Chondrocyte (in vitro differentiated cells): ENCODE measurements at regions not wholly inside any gene's neighbourhood (a gene's known extent, or its start where the extent isn't known, plus 50 kb on each side); places are given as distances from the start of the nearest gene placed in this dataset.
"Not testable (repeated sequence)": the region's sequence is repeated elsewhere in the genome, so short reads cannot be mapped to it uniquely, and the experiment has no call there.

Experiments
- DNase-seq: peaks from one replicate; pipeline ENCODE4 v3.0.0; 2021; ENCODE audit warnings: mixed read lengths, low spot score
- H3K27ac Mint-ChIP-seq: one replicate; pipeline ENCODE4 v1.8.0; 2021; ENCODE audit warnings: mild to moderate bottlenecking, moderate library complexity, mixed read lengths; ENCODE audit not compliant: unreplicated experiment
- H3K27me3 Mint-ChIP-seq: 2 replicates; pipeline ENCODE4 v1.8.0; 2021; ENCODE audit warnings: low read depth, mixed read lengths
- H3K36me3 Mint-ChIP-seq: 2 replicates; pipeline ENCODE4 v1.8.0; 2021; ENCODE audit warnings: low read depth, mixed read lengths
- H3K4me1 Mint-ChIP-seq: 2 replicates; pipeline ENCODE4 v1.8.0; 2021; ENCODE audit warnings: low read depth, mild to moderate bottlenecking, mixed read lengths
- H3K4me3 Mint-ChIP-seq: one replicate; pipeline ENCODE4 v1.8.0; 2021; ENCODE audit warnings: mild to moderate bottlenecking, moderate library complexity, mixed read lengths; ENCODE audit not compliant: unreplicated experiment
- H3K9me3 Mint-ChIP-seq: 2 replicates; pipeline ENCODE4 v1.8.0; 2021; ENCODE audit warnings: low read depth, mixed read lengths
- CTCF ChIP-seq: fragments of 200-600 bp; sonication (generic); IDR thresholded peaks from 2 replicates; pipeline ENCODE4 v1.5.0; 2021; ENCODE audit warnings: antibody characterized with exemption, mild to moderate bottlenecking, moderate library complexity

- Mint-ChIP-seq H3K9me3 (peaks cover 9% of the 10 kb centered on the region), H3K4me1 (peaks cover 15% of the 10 kb centered on the region), H3K4me3 (no peak overlapping the region), H3K27ac (no peak overlapping the region), H3K27me3 (no peaks in the 10 kb centered on the region), H3K36me3 (no peaks in the 10 kb centered on the region)
- no peak for DNase-seq
- TF ChIP-seq CTCF, result no peak
Measured at GRCh38 chr3:176349706-176350105, 847.6 kb downstream of the TBL1XR1 start.

- DNase-seq, result no peak
- H3K27me3 Mint-ChIP-seq, result no peaks in the 10 kb centered on the region
- H3K36me3 Mint-ChIP-seq, result no peaks in the 10 kb centered on the region
- peaks cover 9% of the 10 kb centered on the region for H3K9me3 Mint-ChIP-seq
- H3K27ac Mint-ChIP-seq, result no peak overlapping the region
- no peak overlapping the region for H3K4me3 Mint-ChIP-seq
- TF ChIP-seq CTCF, result no peak
- peaks cover 11% of the 10 kb centered on the region for H3K4me1 Mint-ChIP-seq
Measured at GRCh38 chr3:176347424-176348146, 849.7 kb downstream of the TBL1XR1 start.

- H3K27ac Mint-ChIP-seq, result no peak overlapping the region
- H3K36me3 Mint-ChIP-seq, result no peaks in the 10 kb centered on the region
- H3K4me3 Mint-ChIP-seq, result no peak overlapping the region
- no peaks in the 10 kb centered on the region for H3K9me3 Mint-ChIP-seq
- H3K4me1 Mint-ChIP-seq, result no peaks in the 10 kb centered on the region
- H3K27me3 Mint-ChIP-seq, result peaks cover 2% of the 10 kb centered on the region
- DNase-seq, result no peak
- no peak for TF ChIP-seq CTCF
Measured at GRCh38 chr3:176341963-176342362, 855.3 kb downstream of the TBL1XR1 start.

GRCh38 chr3:176328666-176329065 is 868.6 kb downstream of the TBL1XR1 start:
- peaks cover 19% of the 10 kb centered on the region for H3K27me3 Mint-ChIP-seq
- H3K27ac Mint-ChIP-seq, result no peak overlapping the region
- H3K36me3 Mint-ChIP-seq, result no peaks in the 10 kb centered on the region
- H3K4me1 Mint-ChIP-seq, result no peaks in the 10 kb centered on the region
- DNase-seq, result no peak
- no peak overlapping the region for H3K4me3 Mint-ChIP-seq
- TF ChIP-seq CTCF, result no peak
- no peaks in the 10 kb centered on the region for H3K9me3 Mint-ChIP-seq

GRCh38 chr3:176328198-176328597 is 869.1 kb downstream of the TBL1XR1 start:
- no peaks in the 10 kb centered on the region for H3K4me1 Mint-ChIP-seq
- no peaks in the 10 kb centered on the region for H3K36me3 Mint-ChIP-seq
- H3K27me3 Mint-ChIP-seq, result peaks cover 20% of the 10 kb centered on the region
- no peak for DNase-seq
- no peak overlapping the region for H3K4me3 Mint-ChIP-seq
- H3K9me3 Mint-ChIP-seq, result peaks cover 2% of the 10 kb centered on the region
- TF ChIP-seq CTCF, result no peak
- no peak overlapping the region for H3K27ac Mint-ChIP-seq

- not testable (repeated sequence) for DNase-seq, H3K9me3 Mint-ChIP-seq, H3K4me1 Mint-ChIP-seq, H3K4me3 Mint-ChIP-seq, H3K27ac Mint-ChIP-seq, H3K36me3 Mint-ChIP-seq
- peaks cover 20% of the 10 kb centered on the region for H3K27me3 Mint-ChIP-seq
Measured at GRCh38 chr3:176326894-176327490, 870.3 kb downstream of the TBL1XR1 start.

- H3K9me3 Mint-ChIP-seq, H3K4me1 Mint-ChIP-seq, H3K4me3 Mint-ChIP-seq, DNase-seq, H3K27ac Mint-ChIP-seq, H3K36me3 Mint-ChIP-seq: not testable (repeated sequence)
- H3K27me3 Mint-ChIP-seq, result peaks cover 18% of the 10 kb centered on the region
Measured at GRCh38 chr3:176321532-176321931, 875.8 kb downstream of the TBL1XR1 start.
